GM19395 (cell line): ENCODE measurements at regions not wholly inside any gene's neighbourhood (a gene's known extent, or its start where the extent isn't known, plus 50 kb on each side); places are given as distances from the start of the nearest gene placed in this dataset.
A peak's percentile ranks its signal among the peaks of the same experiment; 100 is the strongest.
"Not testable (repeated sequence)": the region's sequence is repeated elsewhere in the genome, so short reads cannot be mapped to it uniquely, and the experiment has no call there.

Experiments used
- ATAC-seq: cut with Tn5 transposase; IDR thresholded peaks from one replicate; pipeline ENCODE4 v1.9.1; 2021; ENCODE audit warnings: mild to moderate bottlenecking, moderate library complexity; ENCODE audit not compliant: unreplicated experiment

DNA sequence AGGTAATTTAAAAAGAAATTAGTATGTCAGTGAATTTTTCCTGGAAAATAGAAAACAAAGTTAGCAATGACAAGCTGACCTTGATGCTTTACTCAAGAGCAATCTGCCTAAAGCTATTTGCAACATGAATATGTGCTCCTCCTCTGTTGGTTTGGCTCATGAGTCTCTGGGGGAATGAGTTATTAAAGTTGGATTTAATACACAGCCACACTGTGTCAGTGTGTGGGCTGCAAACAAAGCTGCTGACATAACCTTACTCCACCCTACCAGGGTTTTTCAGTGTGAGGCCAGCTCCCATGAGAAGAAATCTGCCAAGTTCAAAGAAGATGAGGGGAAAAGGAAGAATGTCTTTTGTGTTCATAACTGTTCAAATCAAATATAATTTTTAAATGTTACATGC lies 280.5 kb downstream of the TLL1 start:
- no peak for ATAC-seq

DNA sequence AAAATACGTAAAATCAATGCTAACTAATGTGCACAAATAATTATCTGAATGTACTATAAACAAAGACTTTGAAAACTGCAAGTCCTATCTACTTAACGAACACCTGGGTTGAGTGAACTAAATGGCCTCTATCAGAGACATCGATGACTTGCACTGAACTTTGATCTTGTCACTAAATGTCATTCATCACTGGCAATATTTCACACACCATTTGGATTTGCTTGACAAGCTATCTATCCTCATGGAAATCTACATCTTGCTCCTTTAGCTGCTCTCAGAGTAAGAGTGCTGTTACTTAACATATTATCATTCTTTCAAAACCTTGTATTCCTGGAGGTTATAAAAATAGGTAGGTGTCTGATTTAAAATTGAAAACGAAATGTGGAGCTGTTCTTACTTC lies 289.3 kb downstream of the TLL1 start:
- ATAC-seq, result no peak

DNA sequence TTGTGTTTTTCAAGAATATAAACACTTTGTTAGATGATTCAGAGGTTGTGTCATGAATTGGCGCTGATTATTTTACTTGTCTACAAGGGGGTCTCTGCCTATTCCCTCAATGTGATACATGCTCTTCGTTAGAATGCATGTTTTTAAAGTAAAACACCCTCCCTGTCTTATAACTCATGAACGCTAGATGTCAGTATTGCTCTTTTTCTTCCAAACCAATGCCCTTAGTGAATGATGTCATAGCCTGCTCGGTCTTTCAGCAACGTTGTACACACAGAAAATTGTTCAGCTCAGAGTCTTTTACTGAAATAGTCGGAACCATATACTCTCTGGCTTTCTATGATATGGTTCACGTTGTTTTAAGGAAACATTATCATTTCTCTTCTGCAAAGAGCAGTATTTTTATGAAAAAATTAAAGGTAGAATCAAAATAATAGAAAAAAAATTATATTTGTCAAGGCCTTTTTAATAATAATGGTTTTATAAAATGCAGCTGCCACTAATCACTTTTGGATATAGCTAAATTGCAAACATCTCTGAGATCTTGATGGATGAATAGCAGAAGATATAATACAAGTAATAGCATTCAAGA lies 292.9 kb downstream of the TLL1 start:
- ATAC-seq, result peak; percentile 99

DNA sequence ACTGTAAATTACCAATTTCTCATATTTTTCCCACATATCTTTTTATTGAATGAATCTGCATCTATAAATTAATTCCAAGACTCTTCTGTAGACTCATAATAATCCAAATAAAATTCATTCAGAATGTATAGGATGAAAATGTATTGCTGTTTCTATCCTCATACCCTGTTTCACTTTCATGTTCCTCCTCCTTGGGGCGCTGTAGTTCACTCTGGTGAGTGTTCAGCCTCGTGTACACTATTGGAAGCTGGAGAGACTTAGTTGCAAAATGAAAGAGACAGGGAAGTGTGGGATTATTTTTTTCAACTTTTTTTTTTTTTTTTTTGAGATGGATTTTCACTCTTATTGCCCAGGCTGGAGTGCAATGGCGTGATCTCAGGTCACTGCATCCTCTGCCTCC lies 296.1 kb downstream of the TLL1 start:
- ATAC-seq, result no peak

- ATAC-seq, result no peak
These were observed 299.6 kb downstream of the TLL1 start for GRCh38 chr4:166172619-166173018.

- no peak for ATAC-seq
These were observed 301.9 kb downstream of the TLL1 start for GRCh38 chr4:166174717-166175490.

GRCh38 chr4:166182145-166182544 lies 309.1 kb downstream of the TLL1 start:
- no peak for ATAC-seq

DNA sequence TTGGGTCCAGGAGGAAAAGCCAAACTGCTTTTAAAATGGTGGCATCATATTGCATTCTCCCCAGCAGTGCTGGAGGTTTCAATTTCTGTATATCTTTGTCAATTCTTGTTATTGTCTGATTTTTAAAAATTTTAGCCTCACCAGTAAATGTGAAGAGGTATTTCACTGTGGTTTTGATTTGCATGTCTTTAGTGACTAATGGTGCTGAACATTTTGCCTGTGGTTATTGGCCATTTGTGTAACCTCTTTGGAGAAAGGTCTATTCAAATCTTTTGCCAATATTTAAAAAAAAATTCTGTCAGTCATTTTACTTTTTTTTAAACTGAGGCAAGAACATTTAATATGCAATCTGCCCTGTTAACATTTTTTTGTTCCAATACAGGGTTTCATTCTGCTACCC lies 322.1 kb downstream of the TLL1 start:
- no peak for ATAC-seq

- ATAC-seq, result no peak
These were observed 324.1 kb downstream of the TLL1 start for GRCh38 chr4:166197166-166197565.

GRCh38 chr4:166198041-166198440 lies 325.0 kb downstream of the TLL1 start:
- no peak for ATAC-seq

- ATAC-seq, result no peak
These were observed 325.7 kb downstream of the TLL1 start for GRCh38 chr4:166198516-166199310.

- ATAC-seq, result no peak
These were observed 330.0 kb downstream of the TLL1 start for GRCh38 chr4:166202991-166203390.

DNA sequence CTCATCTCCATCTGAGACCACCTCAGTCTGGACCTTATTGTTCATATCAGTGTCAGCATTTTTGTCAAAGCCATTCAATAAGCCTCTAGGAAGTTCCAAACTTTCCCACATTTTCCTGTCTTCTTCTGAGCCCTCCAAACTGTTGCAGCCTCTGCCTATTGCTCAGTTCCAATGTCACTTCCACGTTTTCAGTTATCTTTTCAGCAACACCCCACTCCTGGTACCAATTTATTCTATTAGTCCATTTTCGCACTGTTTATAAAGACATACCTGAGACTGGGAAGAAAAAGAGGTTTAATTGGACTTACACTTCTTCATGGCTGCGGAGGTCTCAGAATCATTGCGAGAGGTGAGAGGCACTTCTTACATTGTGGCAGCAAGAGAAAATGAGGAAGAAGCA lies 339.3 kb downstream of the TLL1 start:
- not testable (repeated sequence) for ATAC-seq

- no peak for ATAC-seq
These were observed 349.2 kb downstream of the TLL1 start for GRCh38 chr4:166222271-166222670.

DNA sequence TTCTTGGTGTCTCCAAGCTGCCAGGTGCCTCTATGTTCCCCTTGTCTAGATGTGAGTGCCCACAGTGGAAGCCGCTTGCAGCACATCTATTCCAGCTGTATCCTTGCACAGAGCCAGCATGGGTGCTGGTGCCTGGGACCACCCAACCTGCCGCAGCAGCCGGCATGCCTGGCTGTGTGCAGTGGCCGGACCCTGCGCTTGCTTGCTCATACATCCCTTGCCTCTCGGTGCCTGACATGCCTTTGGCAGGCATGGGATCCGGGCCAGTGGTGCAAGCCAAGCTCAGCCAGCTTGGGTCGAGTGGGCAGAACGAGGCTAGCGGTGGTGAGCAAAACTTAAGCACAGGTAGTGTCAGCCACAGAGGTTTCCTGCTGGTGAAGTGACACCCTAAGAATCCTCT lies 355.1 kb downstream of the TLL1 start:
- ATAC-seq, result no peak

- ATAC-seq, result no peak
These were observed 356.8 kb downstream of the TLL1 start for GRCh38 chr4:166229799-166230198.

DNA sequence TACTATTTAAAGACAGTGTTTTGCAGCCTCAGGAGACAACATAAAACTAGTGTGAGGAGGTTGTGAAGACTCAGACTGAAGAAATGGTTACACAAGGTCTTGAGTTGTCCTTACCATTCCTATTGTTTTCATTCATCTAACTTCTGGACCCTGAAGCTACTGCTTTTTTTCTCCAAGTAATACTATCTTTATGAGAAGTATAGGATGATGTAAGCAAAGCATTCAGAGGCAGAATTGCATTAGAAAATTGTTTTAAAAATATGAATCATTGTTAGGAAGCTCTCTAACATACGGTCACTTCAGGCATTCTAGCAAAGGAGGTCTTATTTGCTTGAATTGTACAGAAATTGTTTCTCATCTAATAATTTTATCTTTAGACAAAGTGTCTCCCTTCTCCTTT lies 357.8 kb downstream of the TLL1 start:
- ATAC-seq, result no peak

- no peak for ATAC-seq
These were observed 366.3 kb downstream of the TLL1 start for GRCh38 chr4:166239354-166239753.

GRCh38 chr4:166252487-166253402 lies 379.7 kb downstream of the TLL1 start:
- ATAC-seq, result no peak

DNA sequence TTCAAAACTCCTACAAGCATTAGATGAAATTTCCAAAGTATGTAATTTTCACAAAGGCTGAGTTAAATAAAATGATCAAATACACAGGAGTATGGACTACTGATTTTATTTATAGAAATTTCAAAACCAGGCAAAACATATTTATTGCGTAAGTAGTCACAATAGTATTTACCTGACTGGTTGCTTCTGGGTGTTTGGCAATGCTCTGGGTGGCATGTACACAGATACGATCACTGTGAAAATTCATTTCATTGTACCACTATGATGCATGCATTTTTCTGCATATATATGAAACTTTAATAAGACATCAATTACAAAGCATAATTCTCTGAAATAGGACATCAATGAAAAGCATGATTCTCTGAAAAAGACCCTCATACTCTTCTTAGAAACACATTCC lies 384.2 kb downstream of the TLL1 start:
- no peak for ATAC-seq

GRCh38 chr4:166257891-166258290 lies 384.9 kb downstream of the TLL1 start:
- ATAC-seq, result no peak
